ENCODE measurements at regions not wholly inside any gene's neighbourhood (a gene's known extent, or its start where the extent isn't known, plus 50 kb on each side); places are given as distances from the start of the nearest gene placed in this dataset.
"Not testable (repeated sequence)": the region's sequence is repeated elsewhere in the genome, so short reads cannot be mapped to it uniquely, and the experiment has no call there.

DNA sequence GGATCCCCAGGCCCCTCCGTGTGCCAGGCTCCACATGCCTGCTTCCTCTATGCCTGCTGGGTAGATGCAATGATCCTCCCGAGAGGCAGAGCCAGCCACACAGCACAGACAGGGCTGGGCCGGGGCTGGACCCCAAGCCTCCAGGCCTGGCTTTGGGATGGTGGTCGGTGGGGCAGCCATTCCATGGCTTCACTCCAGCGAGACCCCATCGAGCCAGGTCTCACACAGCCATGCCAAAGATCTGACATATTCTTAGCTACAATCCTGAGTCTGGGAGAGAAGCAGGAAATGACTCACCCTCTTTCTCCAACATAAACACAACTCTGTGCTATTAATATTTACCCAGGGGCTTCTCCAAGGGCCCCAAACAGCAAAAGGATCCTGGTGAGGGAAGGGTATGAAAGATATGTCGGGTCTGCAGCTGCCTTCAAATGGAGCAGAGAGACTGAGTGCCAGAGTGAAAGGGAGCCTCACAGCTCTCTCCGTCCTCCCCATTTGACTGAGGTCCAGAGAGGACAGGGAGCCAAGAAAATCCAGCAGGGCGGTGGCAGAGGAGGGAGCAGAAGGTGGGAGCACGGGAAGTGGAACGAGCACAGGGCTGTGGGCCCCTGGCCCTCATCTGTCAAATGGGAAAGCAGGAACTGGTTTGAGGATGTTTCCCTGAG is 639.5 kb downstream of the MATN1 start:
- Histone ChIP-seq H3K9me3 (ENCODE audit: insufficient read depth, low read depth, low read length) (no peaks in the 10 kb centered on the region), H3K4me1 (ENCODE audit: insufficient read depth, low read length) (no peaks in the 10 kb centered on the region), H3K27ac (ENCODE audit: low read length) (no peak overlapping the region), H3K27me3 (ENCODE audit: insufficient read depth, low read length) (no peaks in the 10 kb centered on the region), H3K9ac (ENCODE audit: low read depth, low read length) (no peak overlapping the region), H3K36me3 (ENCODE audit: insufficient read depth, low read depth, low read length) (no peaks in the 10 kb centered on the region), H3K4me3 (ENCODE audit: low read length) (no peak overlapping the region)

DNA sequence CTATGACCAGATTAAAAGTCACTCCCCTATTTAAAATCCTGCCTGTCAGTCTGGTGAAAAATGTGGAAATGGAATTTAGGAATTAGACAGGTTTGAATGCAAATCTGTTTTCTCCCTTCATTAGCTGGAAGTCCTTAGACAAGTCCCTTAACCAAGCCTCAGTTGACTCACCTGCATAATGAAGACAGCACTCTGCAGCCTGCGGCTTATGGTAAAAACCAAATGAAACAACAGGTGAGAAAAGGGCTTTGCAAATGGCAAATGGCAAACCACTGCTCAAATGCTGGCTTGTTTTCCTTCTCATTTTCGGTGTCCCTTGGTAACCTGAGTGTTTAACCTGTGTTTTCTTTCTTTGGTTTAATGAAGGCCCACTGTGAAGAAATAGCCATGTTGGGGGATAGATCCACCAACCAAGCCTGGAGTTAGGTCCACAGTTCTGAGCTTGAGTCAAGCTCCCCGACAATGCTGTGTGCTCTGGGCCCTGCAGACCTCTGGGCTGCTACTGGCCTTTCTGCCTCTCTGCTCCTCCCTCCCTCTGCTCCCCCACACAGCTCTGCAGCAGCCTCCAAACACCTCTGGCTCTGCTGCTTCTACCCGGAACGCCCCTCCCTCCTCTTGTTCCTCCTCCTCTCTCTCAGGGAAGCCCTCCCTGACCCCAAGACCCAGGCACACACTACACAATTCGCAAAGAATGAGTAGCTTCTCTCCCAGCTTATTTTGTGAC is 641.8 kb downstream of the MATN1 start:
- peaks cover 5% of the 10 kb centered on the region for H3K9me3 ChIP-seq (ENCODE audit: insufficient read depth, low read depth, low read length)
- peak overlapping the region; percentile 8; the same call in 1 of the 2 replicates for H3K9ac ChIP-seq (ENCODE audit: low read depth, low read length)
- no peaks in the 10 kb centered on the region for H3K36me3 ChIP-seq (ENCODE audit: insufficient read depth, low read depth, low read length)
- no peaks in the 10 kb centered on the region for H3K27me3 ChIP-seq (ENCODE audit: insufficient read depth, low read length)
- H3K27ac ChIP-seq (ENCODE audit: low read length), result no peak overlapping the region
- no peak overlapping the region for H3K4me3 ChIP-seq (ENCODE audit: low read length)
- H3K4me1 ChIP-seq (ENCODE audit: insufficient read depth, low read length), result no peaks in the 10 kb centered on the region

GRCh38 chr1:30075916-30076315 is 647.5 kb downstream of the MATN1 start:
- not testable (repeated sequence) for H3K27ac ChIP-seq (ENCODE audit: low read length); H3K36me3 ChIP-seq (ENCODE audit: insufficient read depth, low read depth, low read length)

DNA sequence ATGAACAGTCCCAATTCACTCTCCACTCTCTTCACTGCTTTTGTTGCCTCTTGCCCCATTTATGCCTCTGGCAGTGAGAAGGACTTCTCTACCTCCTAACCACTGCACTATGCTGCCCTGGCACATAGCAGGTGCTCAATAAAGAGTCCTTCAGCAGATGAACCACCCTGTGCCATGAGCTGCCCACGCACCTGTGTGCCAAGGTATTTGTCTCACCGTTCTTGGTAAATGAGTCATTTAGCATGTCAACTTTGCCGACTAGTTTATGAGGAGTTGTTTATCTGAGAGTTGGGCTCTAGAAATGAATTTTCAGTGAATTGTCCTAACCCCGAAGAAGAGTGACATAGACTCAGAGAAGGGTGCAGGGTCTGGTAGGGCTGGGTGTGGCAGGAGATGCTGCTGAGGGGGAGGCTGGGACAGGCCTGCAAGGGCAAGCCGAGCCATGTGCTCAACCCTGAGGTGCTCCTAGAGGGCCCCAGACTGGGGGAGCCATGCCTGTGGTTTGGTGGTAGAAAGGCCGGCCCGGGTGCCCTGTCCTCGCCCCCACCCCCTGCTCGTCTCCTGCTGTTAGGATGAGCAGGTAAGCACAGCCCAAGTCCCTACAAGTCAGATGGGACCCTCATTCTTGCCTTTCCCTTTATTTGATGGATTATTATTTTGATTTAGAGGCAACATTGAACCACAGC is 654.5 kb downstream of the MATN1 start:
- H3K9me3 ChIP-seq (ENCODE audit: insufficient read depth, low read depth, low read length), result no peaks in the 10 kb centered on the region
- H3K27ac ChIP-seq (ENCODE audit: low read length), result no peak overlapping the region
- H3K27me3 ChIP-seq (ENCODE audit: insufficient read depth, low read length), result no peaks in the 10 kb centered on the region
- H3K4me1 ChIP-seq (ENCODE audit: insufficient read depth, low read length), result no peaks in the 10 kb centered on the region
- H3K4me3 ChIP-seq (ENCODE audit: low read length), result no peak overlapping the region
- no peaks in the 10 kb centered on the region for H3K36me3 ChIP-seq (ENCODE audit: insufficient read depth, low read depth, low read length)
- no peak overlapping the region for H3K9ac ChIP-seq (ENCODE audit: low read depth, low read length)

More at GRCh38 chr1:30075916-30076315, 647.5 kb downstream of the MATN1 start:
- H3K9me3 ChIP-seq (ENCODE audit: insufficient read depth, low read depth, low read length); H3K4me1 ChIP-seq (ENCODE audit: insufficient read depth, low read length); H3K27me3 ChIP-seq (ENCODE audit: insufficient read depth, low read length); H3K4me3 ChIP-seq (ENCODE audit: low read length); H3K9ac ChIP-seq (ENCODE audit: low read depth, low read length): not testable (repeated sequence)

DNA sequence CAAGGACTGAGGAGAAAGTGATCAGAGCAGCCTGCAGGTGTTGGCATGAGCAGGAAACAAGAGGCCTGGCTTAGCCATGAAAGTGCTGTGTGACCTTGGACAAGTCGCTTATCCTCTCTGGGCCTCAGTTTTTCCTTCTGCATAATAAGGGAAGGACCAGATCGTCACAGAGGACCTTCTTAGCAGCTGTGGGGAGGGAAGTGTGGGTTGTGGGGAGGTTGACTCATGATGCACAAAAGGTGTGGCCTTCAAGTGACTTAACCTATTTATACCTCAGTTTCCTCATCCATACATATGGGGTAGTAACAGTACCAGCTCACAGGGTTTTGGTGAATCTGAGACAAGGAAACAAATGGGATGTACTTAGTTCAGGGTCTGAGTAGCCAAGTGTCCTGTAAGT is 658.8 kb downstream of the MATN1 start:
- H3K4me1 ChIP-seq (ENCODE audit: insufficient read depth, low read length), result no peaks in the 10 kb centered on the region
- no peak overlapping the region for H3K4me3 ChIP-seq (ENCODE audit: low read length)
- H3K36me3 ChIP-seq (ENCODE audit: insufficient read depth, low read depth, low read length), result no peaks in the 10 kb centered on the region
- no peaks in the 10 kb centered on the region for H3K27me3 ChIP-seq (ENCODE audit: insufficient read depth, low read length)
- no peak overlapping the region for H3K27ac ChIP-seq (ENCODE audit: low read length)
- no peaks in the 10 kb centered on the region for H3K9me3 ChIP-seq (ENCODE audit: insufficient read depth, low read depth, low read length)
- H3K9ac ChIP-seq (ENCODE audit: low read depth, low read length), result no peak overlapping the region

DNA sequence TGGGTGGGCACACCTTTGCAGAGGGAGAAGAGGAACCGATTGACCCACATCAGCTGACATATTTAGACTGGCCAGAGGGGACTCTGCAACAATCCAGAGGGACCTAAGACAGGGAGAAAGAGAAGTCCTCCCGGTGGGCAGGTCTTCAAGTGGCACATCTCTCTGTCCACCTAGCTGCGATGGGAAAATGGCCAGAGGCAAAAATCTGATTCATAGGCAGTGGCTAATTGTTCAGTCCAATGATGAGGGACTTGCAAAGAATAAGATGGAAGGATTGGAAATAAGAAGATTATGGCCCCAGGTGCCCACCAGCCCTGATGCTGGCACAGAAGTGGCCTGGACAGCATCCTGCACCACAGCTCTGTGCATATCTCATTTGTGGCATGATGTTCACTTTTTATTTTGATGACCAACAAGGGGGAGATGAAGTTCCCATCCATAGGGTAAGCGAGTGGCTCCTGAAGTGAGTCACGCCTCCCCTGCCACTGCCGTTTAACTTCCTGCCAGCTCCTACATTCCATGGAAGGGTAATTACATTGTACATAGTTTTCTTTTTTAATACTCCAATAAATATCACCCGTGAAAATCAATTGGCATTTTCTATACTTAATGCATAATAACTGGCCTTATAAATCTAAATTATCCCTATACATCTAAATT is 659.6 kb downstream of the MATN1 start:
- Histone ChIP-seq H3K27me3 (ENCODE audit: insufficient read depth, low read length) (no peaks in the 10 kb centered on the region), H3K9ac (ENCODE audit: low read depth, low read length) (no peak overlapping the region), H3K4me3 (ENCODE audit: low read length) (no peak overlapping the region), H3K9me3 (ENCODE audit: insufficient read depth, low read depth, low read length) (no peaks in the 10 kb centered on the region), H3K36me3 (ENCODE audit: insufficient read depth, low read depth, low read length) (no peaks in the 10 kb centered on the region), H3K27ac (ENCODE audit: low read length) (no peak overlapping the region), H3K4me1 (ENCODE audit: insufficient read depth, low read length) (no peaks in the 10 kb centered on the region)

DNA sequence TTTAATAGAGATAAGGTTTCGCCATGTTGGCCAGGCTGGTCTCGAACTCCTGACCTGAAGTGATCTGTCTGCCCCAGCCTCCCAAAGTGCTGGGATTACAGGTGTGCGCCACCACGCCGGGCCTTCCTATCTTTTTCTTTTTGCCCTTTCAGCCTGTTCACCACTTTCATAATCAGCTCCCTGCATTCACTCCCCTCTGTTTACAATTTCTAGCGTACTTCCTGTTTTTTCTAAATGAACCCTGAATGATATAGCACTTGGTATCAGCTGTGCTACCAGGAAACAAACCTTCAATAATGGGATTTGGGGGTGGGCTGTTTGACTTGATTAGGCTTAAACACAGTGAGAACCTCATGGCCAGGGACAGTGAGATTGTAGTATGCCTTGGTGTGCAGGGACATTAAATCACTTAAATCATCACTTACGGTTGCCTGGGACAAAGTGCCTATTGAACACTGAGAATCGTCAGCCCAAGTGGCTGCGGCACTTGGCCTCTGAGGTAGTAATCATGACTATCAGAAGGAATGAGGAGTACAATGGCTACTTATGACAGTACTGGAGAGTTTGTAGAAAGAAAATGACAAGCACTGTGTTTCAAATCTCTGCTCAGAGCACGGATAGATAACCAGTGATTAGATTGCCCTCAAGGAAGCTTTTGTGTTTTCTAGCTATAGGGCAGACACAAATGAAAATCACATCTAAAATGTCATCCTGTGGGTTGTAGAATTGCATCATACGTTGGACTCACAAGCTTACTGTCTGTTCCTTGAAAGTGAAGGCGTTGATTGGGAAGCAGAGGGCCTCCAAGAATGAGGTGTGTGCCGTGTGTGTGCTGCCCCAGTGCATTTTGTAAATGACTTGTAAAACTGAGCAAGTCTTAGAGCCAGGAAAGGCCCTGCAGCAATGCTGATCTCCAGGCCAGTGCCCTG is 661.8 kb downstream of the MATN1 start:
- Histone ChIP-seq H3K27ac (ENCODE audit: low read length) (no peak overlapping the region), H3K4me1 (ENCODE audit: insufficient read depth, low read length) (no peaks in the 10 kb centered on the region), H3K9ac (ENCODE audit: low read depth, low read length) (no peak overlapping the region), H3K9me3 (ENCODE audit: insufficient read depth, low read depth, low read length) (no peaks in the 10 kb centered on the region), H3K4me3 (ENCODE audit: low read length) (no peak overlapping the region), H3K27me3 (ENCODE audit: insufficient read depth, low read length) (no peaks in the 10 kb centered on the region), H3K36me3 (ENCODE audit: insufficient read depth, low read depth, low read length) (no peaks in the 10 kb centered on the region)

GRCh38 chr1:30060738-30061137 is 662.6 kb downstream of the MATN1 start:
- H3K4me3 ChIP-seq (ENCODE audit: low read length), result no peak overlapping the region
- H3K27me3 ChIP-seq (ENCODE audit: insufficient read depth, low read length), result no peaks in the 10 kb centered on the region
- H3K36me3 ChIP-seq (ENCODE audit: insufficient read depth, low read depth, low read length), result no peaks in the 10 kb centered on the region
- no peak overlapping the region for H3K27ac ChIP-seq (ENCODE audit: low read length)
- no peaks in the 10 kb centered on the region for H3K9me3 ChIP-seq (ENCODE audit: insufficient read depth, low read depth, low read length)
- H3K9ac ChIP-seq (ENCODE audit: low read depth, low read length), result no peak overlapping the region
- H3K4me1 ChIP-seq (ENCODE audit: insufficient read depth, low read length), result no peaks in the 10 kb centered on the region

DNA sequence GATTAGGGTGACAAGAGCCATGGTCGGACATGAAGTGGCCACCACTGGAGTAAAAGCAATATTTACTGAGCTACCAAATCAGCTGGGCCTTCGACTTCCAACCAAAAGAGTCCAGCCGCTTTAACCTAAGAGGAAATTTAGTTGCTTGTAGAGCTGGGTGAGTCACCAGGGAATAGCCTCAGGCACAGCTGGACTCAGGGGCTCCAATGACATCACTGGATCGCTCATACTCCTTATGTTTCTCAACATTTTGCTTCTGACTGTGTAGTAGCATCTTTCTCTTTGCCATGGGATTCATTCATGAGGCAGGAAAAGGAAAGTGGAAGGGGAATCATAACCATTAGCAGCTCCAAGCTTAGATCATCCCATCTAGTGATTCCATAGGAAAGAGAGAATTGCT is 664.4 kb downstream of the MATN1 start:
- H3K4me1 ChIP-seq (ENCODE audit: insufficient read depth, low read length), result peaks cover 7% of the 10 kb centered on the region; the same call in 1 of the 2 replicates
- H3K36me3 ChIP-seq (ENCODE audit: insufficient read depth, low read depth, low read length), result no peaks in the 10 kb centered on the region
- H3K27me3 ChIP-seq (ENCODE audit: insufficient read depth, low read length), result no peaks in the 10 kb centered on the region
- H3K9ac ChIP-seq (ENCODE audit: low read depth, low read length), result no peak overlapping the region
- no peak overlapping the region for H3K27ac ChIP-seq (ENCODE audit: low read length)
- H3K4me3 ChIP-seq (ENCODE audit: low read length), result no peak overlapping the region
- H3K9me3 ChIP-seq (ENCODE audit: insufficient read depth, low read depth, low read length), result no peaks in the 10 kb centered on the region

GRCh38 chr1:30054126-30054525 is 669.3 kb downstream of the MATN1 start:
- H3K4me1 ChIP-seq (ENCODE audit: insufficient read depth, low read length), result peaks cover 10% of the 10 kb centered on the region; the same call in 1 of the 2 replicates
- H3K9ac ChIP-seq (ENCODE audit: low read depth, low read length), result no peak overlapping the region

DNA sequence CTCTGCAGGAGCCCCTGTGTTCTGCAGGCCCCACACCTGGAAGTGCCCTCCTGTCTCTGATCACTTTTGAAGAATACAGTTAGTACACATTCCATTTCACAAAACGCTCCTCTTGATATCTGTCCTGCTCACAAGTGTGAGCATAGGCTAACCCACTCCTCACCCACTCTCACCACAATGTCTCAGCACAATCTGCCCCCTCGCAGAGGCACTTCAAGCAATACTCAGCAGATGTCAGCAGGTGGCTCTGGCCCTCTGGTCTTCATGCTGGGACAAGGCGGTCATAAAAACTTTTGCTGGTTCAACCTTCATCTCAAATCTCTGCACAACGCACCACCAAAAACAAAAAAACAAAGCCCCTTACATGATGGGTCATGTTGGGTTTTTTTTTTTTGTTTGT is 671.2 kb downstream of the MATN1 start:
- Histone ChIP-seq H3K36me3 (ENCODE audit: insufficient read depth, low read depth, low read length) (no peaks in the 10 kb centered on the region), H3K9ac (ENCODE audit: low read depth, low read length) (no peak overlapping the region), H3K27ac (ENCODE audit: low read length) (no peak overlapping the region), H3K4me3 (ENCODE audit: low read length) (no peak overlapping the region), H3K9me3 (ENCODE audit: insufficient read depth, low read depth, low read length) (no peaks in the 10 kb centered on the region), H3K4me1 (ENCODE audit: insufficient read depth, low read length) (peaks cover 10% of the 10 kb centered on the region; the same call in 1 of the 2 replicates), H3K27me3 (ENCODE audit: insufficient read depth, low read length) (no peaks in the 10 kb centered on the region)

More at GRCh38 chr1:30054126-30054525, 669.3 kb downstream of the MATN1 start:
- no peaks in the 10 kb centered on the region for H3K27me3 ChIP-seq (ENCODE audit: insufficient read depth, low read length)
- H3K36me3 ChIP-seq (ENCODE audit: insufficient read depth, low read depth, low read length), result no peaks in the 10 kb centered on the region
- no peak overlapping the region for H3K27ac ChIP-seq (ENCODE audit: low read length)
- no peak overlapping the region for H3K4me3 ChIP-seq (ENCODE audit: low read length)
- H3K9me3 ChIP-seq (ENCODE audit: insufficient read depth, low read depth, low read length), result no peaks in the 10 kb centered on the region
